Testis (tissue), 2 donors: ENCODE measurements at regions not wholly inside any gene's neighbourhood (a gene's known extent, or its start where the extent isn't known, plus 50 kb on each side); places are given as distances from the start of the nearest gene placed in this dataset.
"Not testable (repeated sequence)": the region's sequence is repeated elsewhere in the genome, so short reads cannot be mapped to it uniquely, and the experiment has no call there.

Experiments used
- CTCF ChIP-seq, 3 experiments: fragments of 450-650 bp in 2 of 3; fragments of 200-600 bp in 1 of 3; sonication (generic) in 1 of 3; IDR thresholded peaks; one replicate each; pipeline ENCODE4 v1.5.1; 2016 to 2019; ENCODE audit warnings: antibody characterized with exemption in 3 of 3, mild to moderate bottlenecking in 2 of 3, moderate library complexity in 1 of 3
- POLR2A ChIP-seq: fragments of 450-650 bp; IDR thresholded peaks from one replicate; pipeline ENCODE4 v1.6.1; 2017; ENCODE audit warnings: antibody characterized with exemption, mild to moderate bottlenecking, moderate library complexity

- TF ChIP-seq CTCF (IDR thresholded peaks at IDR 0.05); POLR2A: not testable (repeated sequence)
Observed at GRCh38 chr18:10105118-10105517, 191.3 kb downstream of the VAPA start.
